HG02884 (cell line): ENCODE measurements at regions not wholly inside any gene's neighbourhood (a gene's known extent, or its start where the extent isn't known, plus 50 kb on each side); places are given as distances from the start of the nearest gene placed in this dataset.
"Not testable (repeated sequence)": the region's sequence is repeated elsewhere in the genome, so short reads cannot be mapped to it uniquely, and the experiment has no call there.

Experiments
- ATAC-seq: cut with Tn5 transposase; IDR thresholded peaks from one replicate; pipeline ENCODE4 v1.9.1; 2021; ENCODE audit warnings: mild to moderate bottlenecking, moderate library complexity; ENCODE audit not compliant: unreplicated experiment

- no peak for ATAC-seq
Measured at GRCh38 chr3:29171043-29171990, 109.6 kb upstream of the RBMS3 start.

GRCh38 chr3:29176501-29176900 is 104.4 kb upstream of the RBMS3 start:
- ATAC-seq: no peak

GRCh38 chr3:29178809-29179793 is 101.8 kb upstream of the RBMS3 start:
- no peak for ATAC-seq

- ATAC-seq: no peak
Measured at GRCh38 chr3:29181149-29181780, 99.6 kb upstream of the RBMS3 start.

- no peak for ATAC-seq
Measured at GRCh38 chr3:29181872-29182271, 99.0 kb upstream of the RBMS3 start.

GRCh38 chr3:29182828-29183227 is 98.0 kb upstream of the RBMS3 start:
- ATAC-seq: not testable (repeated sequence)

GRCh38 chr3:29183346-29184087 is 97.4 kb upstream of the RBMS3 start:
- no peak for ATAC-seq

GRCh38 chr3:29185706-29186105 is 95.2 kb upstream of the RBMS3 start:
- ATAC-seq: no peak

- ATAC-seq: no peak
Measured at GRCh38 chr3:29186131-29186599, 94.7 kb upstream of the RBMS3 start.

GRCh38 chr3:29186982-29187725 is 93.7 kb upstream of the RBMS3 start:
- ATAC-seq: no peak

GRCh38 chr3:29189328-29189727 is 91.5 kb upstream of the RBMS3 start:
- no peak for ATAC-seq

GRCh38 chr3:29194139-29194538 is 86.7 kb upstream of the RBMS3 start:
- ATAC-seq: no peak

- ATAC-seq: no peak
Measured at GRCh38 chr3:29195056-29195455, 85.8 kb upstream of the RBMS3 start.

- ATAC-seq: no peak
Measured at GRCh38 chr3:29201604-29202003, 79.3 kb upstream of the RBMS3 start.

GRCh38 chr3:29202378-29202777 is 78.5 kb upstream of the RBMS3 start:
- ATAC-seq: no peak

- ATAC-seq: no peak
Measured at GRCh38 chr3:29203851-29204250, 77.0 kb upstream of the RBMS3 start.

- ATAC-seq: no peak
Measured at GRCh38 chr3:29207427-29207826, 73.4 kb upstream of the RBMS3 start.

GRCh38 chr3:29212789-29213433 is 68.0 kb upstream of the RBMS3 start:
- no peak for ATAC-seq
